GM21526 (cell line): ENCODE measurements at regions not wholly inside any gene's neighbourhood (a gene's known extent, or its start where the extent isn't known, plus 50 kb on each side); places are given as distances from the start of the nearest gene placed in this dataset.
"Not testable (repeated sequence)": the region's sequence is repeated elsewhere in the genome, so short reads cannot be mapped to it uniquely, and the experiment has no call there.

ENCODE experiments used
- ATAC-seq: cut with Tn5 transposase; IDR thresholded peaks from one replicate; pipeline ENCODE4 v1.9.1; 2021; ENCODE audit warnings: moderate library complexity; ENCODE audit not compliant: unreplicated experiment, low FRiP score

DNA sequence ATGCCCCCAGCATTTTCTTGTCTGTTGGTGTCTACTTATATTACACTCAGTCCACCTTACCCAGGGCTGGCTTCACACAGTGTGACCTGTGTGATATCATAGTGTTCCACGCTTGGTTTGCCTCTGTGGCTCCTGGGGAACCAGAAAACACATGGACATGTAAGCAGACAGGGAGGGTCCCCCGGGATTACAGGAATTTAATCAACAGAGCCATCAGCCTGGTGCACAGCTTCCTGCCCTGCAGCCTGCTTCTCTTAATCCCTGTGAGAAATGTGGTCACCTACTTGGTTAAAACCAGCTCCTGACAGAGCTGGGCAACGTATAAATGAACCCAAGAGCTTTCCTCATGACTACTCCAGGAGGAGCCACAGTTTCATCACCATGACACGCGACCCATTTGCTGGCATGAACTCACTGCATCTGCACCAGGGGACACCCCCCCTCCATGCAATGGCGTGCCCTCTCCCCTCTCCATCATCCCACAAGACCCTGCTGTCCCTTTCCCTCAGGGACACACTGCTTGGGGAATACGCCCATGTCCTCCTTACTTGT lies 152.1 kb downstream of the UQCRFS1 start:
- no peak for ATAC-seq

DNA sequence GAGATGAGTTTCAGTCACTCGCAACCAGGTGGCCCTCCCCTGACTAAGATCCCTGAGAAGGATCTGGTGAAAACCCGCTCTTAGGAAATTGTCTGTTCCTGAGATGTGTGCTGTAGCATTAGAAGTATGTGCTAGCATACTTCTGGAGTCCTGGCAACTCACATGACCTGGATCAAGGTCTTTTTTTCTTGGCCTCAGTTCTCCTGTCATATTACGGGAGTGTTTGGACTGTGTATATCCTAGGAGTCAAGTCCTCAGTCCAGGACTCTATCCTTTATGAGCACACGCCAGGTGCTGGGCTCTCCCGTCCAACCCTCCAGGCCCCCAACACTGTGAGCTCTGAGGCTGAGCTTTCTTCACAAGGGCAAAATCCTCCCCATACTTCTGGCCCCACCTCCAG lies 156.4 kb downstream of the UQCRFS1 start:
- ATAC-seq: no peak

DNA sequence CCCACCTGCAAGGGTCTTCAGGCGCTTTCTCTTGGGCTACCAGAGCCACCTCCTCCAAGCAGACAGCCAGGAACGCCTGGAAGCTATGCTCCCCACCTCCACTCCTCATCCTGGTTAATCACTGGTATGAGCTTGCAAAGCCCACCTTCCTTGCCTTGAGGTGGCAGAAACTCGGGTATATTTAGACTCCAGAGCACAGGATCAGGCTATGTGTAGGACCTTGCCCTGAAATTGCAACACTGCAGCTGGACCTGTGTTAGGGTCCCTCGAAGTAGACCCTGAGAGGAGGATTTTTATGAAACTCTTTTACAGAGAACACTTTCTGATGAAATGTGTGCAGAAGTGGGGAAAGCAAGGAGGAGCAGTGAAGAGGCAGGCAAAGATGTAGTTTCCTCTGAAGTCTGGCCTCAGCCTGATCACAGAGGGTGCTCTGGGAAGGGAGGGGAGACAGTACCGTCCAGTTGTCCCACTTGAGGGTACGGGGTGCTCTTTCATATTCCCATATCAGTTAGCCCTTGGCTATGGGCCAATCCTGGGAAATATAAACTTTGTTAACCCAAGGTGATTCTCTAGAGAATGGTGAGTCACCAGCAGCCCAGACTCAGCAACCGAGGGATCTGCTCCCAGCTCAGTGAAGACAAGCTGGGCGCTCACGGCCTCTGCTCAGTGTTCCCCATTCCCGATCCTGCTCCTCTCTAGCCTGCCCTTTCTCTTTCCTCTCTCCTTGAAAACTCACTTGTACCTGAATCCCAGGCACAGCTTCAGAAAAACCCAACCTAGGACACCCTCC lies 157.9 kb downstream of the UQCRFS1 start:
- no peak for ATAC-seq

DNA sequence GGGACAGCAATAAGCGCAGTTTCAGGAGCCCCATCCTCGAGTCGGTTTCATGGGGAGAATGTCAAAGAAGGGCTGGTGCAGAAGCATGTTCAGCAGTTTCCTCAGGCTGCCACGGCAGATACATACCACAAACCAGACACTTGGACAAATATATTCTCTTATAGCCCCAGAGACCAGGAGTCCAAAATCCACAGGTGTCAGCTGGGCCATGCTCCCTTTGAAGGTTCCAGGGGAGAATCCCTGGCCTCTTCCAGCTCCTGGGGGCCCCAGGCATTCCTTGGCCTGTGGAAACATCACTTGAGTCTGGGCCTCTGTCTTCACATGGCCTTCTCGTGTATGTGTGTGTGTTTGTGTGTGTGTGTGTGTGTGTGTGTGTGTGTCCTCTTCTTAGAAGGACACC lies 164.1 kb downstream of the UQCRFS1 start:
- ATAC-seq: no peak

DNA sequence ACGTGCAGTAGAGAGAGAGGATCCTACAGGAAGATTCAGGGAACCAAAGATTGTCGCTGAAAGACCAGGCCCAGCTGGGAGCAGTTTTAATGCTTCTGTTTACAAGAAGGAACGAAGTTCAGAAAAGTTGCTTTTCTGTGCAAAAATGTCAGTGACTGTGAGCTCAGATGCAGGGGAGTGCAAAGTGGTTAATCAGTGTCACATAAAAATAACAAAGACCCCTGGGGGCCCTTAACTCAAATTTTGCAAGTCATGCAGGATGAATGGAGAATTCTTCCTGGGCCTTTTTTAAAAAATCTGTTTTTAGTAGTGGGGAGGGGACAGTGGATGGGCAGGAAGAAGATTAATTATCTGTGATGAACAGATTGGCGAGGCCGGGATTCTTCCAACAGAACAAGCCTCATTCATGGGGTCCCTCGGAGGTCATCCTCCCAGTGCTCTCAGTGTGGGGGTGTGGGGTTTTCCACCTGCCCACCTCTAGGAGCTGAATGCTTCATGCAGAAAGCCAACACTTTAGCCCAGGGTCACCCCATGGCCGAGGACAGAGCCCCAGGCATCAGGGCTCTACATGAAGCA lies 167.2 kb downstream of the UQCRFS1 start:
- ATAC-seq: no peak

DNA sequence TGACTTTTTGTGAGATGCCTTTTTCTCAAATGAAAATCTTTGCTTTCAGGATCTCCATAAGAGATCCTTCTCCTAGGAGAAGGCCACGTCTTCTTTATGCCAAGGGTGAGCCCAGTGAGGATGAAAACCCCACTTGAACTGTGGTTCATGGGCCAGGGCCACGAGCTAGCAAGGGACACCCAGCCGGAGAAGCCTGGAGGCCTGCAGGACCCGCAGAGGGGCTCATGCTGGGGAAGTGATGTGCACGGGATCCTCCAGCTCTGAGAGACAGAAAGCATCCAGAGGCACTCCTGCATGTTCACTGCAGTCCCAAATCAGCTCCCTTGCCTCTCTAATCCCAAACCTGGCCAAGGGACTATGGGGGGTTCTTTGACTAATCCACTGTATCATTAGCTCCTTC lies 168.9 kb downstream of the UQCRFS1 start:
- ATAC-seq: no peak

DNA sequence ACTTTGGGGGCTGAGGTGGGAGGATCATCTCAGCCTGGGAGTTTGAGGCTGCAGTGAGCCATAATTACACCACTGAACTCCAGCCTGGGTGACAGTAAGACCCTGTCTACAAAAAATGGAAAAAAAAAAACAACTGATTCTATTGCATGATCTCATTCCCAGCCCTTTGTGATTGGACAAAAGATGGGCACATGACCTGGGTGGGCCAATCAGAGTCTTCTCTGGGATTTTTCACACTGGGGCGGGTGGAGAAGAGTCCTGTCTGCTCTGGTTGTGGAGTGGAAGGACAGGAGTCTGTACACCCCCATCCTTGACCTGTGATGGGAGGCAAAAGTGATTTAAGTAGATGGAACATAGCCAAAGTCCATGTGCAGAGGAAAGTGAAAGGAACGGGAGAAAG lies 170.5 kb downstream of the UQCRFS1 start:
- no peak for ATAC-seq

DNA sequence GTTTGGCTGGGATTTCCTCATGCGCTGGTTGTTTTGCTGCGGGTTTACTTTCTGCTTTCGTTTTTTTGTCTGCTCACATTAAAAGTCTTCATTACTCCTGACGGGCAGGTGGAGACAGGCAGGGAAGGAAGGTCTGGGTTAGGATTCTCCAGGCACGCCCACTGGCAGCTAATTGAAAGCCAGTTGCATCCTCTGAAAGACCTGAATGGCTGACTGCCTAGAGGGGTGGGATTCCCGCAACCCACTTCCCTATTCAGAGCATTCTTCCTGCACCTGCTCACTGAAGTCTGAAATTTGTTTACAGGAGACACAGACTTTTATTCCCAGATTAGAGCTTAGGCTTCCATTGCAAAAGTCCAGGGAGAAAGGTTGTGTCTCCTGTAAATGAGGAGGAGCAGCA lies 172.0 kb downstream of the UQCRFS1 start:
- no peak for ATAC-seq

DNA sequence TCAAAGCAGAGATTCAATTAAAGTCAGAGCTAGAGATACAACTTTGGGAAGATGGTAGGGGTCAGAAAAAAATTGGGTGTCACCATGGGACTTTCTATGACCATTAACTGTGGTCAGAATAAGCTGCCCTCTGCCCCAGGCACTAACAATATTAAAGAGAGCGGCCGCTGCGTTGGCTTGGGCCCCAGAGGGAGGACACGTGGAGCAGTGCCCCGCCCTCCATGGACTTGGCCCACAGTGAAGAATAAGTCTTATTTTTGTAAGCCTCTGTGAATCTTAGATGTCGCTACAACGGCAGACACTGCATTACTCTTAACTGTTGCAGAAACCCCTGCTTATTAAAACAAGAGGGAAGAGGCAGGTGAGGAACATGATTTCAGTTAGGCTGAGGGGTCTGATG lies 172.7 kb downstream of the UQCRFS1 start:
- ATAC-seq: no peak

DNA sequence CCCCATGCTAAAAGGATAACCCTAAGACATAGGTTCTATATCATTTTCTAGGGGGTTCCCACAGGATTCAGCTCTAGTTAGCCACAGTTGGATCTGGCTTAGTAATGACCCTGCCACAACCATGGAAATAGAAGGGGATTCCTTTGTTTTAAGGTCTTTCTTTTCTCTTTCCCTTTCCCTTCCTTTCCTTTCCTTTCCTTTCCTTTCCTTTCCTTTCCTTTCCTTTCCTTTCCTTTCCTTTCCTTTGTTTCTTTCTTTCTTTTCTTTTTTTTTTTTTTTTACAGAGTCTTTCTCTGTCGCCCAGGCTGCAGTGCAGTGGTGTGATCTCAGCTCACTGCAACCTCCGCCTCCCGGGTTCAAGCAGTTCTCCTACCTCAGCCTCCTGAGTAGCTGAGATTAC lies 173.9 kb downstream of the UQCRFS1 start:
- ATAC-seq: not testable (repeated sequence)

DNA sequence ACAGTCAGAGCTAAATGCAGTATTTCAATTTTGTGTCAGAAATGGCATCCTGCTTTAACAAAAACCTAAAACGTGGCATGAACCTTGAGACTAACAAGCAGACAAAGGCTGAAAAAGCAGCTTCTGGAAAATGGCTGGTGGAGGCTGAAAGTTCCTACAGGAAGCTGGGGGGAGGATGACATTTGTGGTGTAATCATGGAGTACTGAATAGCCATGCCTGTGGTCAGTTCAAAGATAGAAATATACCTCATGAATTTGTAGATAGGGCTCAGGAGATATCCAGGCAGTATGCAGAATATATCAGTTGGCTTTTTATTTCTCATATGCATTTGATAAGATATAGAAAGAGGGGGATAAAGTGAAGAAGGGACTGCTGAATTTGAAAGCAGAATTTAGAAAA lies 181.7 kb downstream of the UQCRFS1 start:
- no peak for ATAC-seq

DNA sequence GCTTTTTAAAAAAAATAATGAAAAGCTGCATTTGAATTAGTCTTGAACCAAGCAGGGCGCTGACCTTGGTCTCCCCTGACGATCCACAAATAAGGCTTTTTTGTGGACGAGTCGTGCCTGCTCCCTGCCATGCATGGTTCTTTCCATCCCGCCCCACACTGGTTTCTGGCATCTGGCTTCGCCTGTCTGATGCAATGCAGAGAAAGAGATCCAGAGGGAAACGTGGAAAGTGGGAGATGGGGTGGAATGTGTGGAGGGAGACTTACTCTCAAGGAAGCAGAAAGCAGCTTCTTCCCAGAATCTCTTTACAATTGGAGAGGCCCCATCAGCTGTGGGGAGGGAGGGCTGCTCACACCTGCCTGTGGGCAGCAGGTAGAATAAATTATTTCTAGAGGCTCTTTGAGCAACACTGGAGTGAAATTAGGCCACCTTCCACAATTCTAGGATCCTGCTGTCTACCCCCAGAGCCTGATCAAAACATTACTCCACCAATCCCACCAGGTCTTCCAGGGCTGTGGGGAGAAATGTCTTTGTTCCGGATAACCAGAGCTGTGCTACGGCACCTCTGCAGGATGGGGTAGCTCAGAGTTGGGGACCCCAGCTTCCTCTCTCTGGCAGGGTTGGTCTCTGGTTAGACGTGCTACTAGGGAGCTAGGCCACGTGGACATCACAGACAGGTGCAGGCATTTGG lies 183.5 kb downstream of the UQCRFS1 start:
- no peak for ATAC-seq

DNA sequence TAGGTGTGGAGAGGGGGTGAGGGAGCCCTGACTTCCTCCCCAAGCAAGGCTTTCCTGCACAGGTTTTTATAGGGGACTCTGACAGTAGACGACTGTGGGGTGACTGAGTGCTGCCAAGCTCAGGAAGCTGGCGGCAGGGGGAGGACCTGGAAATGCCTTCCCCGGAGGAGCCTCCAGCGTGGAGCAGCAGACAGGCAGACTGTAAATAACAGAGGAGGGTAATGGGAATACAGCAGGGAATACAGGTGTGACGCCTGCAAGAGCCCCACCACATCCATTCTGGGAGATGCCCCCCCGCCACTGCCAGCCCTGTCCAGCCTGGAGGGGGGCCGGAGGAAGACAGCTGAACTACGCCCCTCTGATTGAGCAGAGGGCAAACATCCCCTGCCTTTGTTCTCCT lies 190.4 kb downstream of the UQCRFS1 start:
- ATAC-seq: no peak

DNA sequence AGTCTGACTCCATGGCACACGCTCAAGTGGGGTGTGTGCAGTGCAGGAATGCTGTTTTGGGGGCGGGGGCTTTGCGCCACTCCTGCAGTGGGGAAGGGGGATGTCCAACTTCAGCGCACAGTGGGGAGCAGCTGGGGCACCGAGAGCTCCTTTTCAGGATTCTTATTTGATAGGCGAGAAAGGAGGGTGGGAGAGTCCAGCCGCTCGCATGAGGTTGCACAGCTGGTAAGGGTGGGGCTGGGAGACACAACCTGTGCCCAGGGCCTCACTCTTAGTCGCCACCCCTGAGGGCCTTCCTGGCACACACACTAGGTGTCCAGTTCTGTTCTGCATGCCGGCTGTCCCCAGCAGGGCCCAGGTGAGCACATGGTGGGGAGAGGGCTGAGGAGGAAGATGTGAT lies 190.8 kb downstream of the UQCRFS1 start:
- ATAC-seq: no peak

DNA sequence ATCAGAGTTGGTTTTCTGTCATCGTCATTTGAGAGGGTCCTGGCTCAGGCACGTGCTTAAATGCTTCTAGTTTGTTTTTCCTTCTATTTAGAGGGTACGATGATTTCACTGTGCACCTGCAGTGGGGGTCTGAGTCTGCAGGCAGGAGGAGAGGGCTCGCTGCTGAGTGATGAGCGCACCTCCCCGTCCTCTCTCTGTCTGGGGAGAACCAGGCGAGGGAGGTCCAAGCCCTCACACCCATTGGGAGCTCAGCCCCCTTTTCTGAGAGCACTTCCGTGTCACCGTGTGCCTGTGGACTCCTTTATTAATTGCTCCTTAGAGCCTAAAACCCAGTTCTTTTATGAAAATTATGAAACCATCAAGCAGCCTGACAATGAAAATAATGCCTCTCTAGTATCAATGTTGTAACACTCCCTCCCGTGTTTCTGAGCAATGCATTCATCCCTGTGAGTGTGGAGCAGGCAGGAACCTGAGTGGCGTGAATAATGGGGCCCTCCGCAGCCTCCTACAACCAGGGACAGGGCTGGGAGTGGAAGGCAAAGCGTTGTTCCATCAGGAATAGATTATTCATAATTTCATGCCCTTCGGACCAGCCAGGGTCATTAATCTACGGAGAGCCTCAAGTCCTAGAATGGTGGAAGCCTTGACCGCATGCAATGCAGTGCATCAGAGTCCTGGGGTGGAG lies 191.6 kb downstream of the UQCRFS1 start:
- ATAC-seq: no peak

DNA sequence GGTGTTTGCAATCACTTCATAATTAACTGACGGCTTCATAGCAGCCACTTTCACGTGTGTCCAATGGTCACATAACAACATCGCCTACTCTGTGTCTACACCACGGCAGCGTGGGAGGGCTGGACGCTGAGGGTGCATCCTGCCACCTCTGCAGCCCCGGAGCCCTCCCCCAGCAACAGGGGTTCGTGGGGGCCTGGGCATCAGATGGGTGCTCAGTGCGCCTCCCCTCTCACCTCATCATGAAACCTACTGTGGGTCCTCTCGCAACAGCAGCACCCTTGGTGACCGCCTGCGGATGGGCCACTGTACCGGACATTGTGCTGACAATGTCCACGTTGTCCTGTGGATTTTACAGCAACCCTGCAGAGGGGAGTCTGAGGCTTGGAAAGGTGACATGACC lies 193.5 kb downstream of the UQCRFS1 start:
- no peak for ATAC-seq

DNA sequence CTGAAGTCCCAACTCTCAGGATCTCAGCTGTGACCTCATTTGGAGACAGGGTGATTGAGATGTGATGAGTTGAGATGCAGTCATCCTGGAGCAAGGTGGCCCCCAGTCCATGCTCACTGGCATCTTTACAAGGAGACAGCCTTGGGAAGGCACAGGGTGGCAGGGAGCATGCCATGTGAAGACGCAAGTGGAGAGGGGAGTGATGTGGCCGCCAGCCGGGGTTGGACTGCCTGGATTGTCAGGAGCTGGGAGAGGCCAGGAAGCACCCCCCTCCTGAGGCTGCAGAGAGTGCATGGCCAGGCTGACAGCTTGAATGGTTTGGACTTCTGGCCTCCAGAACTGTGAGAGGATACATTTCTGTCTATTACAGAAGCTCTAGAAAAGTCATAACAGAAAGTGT lies 194.4 kb downstream of the UQCRFS1 start:
- ATAC-seq: no peak

DNA sequence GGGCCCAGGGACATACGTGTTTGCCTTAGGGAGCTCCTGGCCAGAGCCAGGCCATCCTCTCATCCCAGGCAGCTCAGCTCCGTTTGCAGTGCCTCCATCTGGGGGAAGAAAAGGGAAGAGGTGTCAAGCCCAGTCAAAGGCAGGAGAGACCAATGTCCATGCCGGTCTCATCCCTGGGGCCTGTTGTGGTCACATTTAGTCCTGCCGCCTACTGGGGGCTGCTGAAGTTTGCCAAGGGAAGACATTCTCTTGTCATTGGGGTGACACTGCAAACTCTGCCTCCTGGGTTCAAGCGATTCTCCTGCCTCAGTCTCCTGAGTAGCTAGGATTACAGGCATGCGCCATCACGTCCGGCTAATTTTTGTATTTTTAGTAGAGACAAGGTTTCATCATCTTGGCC lies 195.2 kb downstream of the UQCRFS1 start:
- no peak for ATAC-seq

DNA sequence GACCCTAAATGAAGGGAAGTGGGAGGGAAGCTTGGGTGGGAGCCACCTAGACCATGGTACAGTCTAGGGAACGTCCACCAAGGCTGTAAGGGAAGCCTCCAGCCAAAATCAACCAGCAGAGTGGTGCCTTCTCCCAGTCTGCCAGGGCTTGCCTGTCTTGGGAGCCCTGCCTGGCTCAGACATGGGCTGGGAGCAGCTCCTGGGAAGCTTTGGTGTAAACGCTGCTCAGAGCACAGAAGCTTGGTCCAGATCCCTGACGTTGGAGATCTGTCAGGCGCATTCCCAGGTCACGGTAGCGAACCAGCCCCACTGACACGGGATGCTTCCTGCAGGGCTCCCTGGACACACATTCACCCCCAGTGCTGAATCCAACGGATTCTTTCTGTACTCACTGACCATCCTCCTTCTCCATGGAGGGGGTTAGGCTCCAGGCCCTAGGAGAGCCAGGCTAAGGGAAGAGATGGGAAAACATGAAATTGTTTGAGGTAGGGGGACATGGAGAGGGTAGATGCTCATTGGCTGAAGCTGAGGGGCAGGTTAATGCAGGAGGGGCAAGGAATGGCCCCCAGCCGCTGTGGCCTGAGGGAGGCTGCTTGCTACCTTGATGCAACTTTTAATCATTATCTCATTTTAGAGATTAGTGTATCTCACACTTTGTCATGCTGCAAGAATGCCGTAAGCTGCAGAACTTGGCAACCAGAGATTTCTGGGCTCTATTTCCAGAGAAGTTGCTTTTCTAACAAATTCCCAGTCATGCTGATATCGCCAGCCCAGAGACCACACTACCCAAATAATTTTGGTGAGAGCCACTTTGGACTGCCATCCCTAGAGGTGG lies 195.8 kb downstream of the UQCRFS1 start:
- no peak for ATAC-seq

DNA sequence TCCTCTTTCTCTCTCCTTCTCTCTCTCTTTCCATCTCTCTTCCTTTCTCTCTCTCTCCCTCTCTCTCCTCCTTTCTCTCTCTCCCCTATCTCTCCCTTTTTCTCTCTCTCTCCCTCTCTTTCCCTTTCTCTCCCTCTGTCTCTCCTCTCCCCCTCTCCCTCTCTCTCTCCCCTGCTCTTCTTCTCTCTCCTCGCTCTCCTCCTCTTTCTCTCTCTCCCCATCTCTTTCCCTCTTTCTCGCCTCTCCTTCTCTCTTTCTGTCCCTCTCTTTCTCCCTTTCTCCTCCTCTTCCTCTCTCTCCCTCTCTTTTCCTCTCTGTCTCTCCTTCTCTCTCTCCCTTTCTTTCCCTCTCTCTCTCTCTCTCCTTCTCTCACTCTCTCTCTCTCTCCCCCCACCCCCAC lies 196.6 kb downstream of the UQCRFS1 start:
- no peak for ATAC-seq
